H1 (cell line): ENCODE measurements at regions not wholly inside any gene's neighbourhood (a gene's known extent, or its start where the extent isn't known, plus 50 kb on each side); places are given as distances from the start of the nearest gene placed in this dataset.

Source experiments
- CTCF ChIA-PET: fragments of 300-600 bp; sonication (Branson Sonifier 250); formaldehyde crosslinking; loops from one replicate; lab custom pipeline; 2021; ENCODE audit not compliant: partially characterized antibody; lab: Charles Lee
- POLR2A ChIA-PET: fragments of 300-600 bp; sonication (Branson Sonifier 250); formaldehyde crosslinking; loops from one replicate; lab custom pipeline; 2021; ENCODE audit warnings: inconsistent platforms; ENCODE audit not compliant: partially characterized antibody; lab: Charles Lee
- DNase-seq, 2 experiments: peaks; one replicate each; pipeline versions ENCODE4 v3.0.0 to v3.0.0-alpha.2; 2010 to 2022; ENCODE audit warnings: low spot score in 2 of 2, low read depth in 1 of 2, mixed read lengths in 1 of 2
- FAIRE-seq: peaks from 2 replicates; lab custom pipeline; 2011; peaks lifted over from hg19 to GRCh38; lab: Jason Lieb, UNC
- H2AFZ ChIP-seq: 2 replicates; pipeline ENCODE4 v1.8.1; 2012; ENCODE audit warnings: low read length, inconsistent platforms
- H2AK5ac ChIP-seq: 2 replicates; pipeline ENCODE4 v1.6.1; 2013; ENCODE audit warnings: low read depth, low read length
- H2BK120ac ChIP-seq: replicated peaks from 2 replicates; pipeline ENCODE3; 2013; ENCODE audit warnings: low read depth, low read length, inconsistent platforms
- H2BK12ac ChIP-seq: 2 replicates; pipeline ENCODE4 v1.6.1; 2013; ENCODE audit warnings: low read depth, low read length
- H2BK15ac ChIP-seq: 2 replicates; pipeline ENCODE4 v1.6.1; 2013; ENCODE audit warnings: low read length
- H2BK20ac ChIP-seq: 2 replicates; pipeline ENCODE4 v1.6.1; 2013; ENCODE audit warnings: low read length
- H2BK5ac ChIP-seq: 2 replicates; pipeline ENCODE4 v1.6.1; 2013; ENCODE audit warnings: low read depth, low read length
- H3K14ac ChIP-seq: 2 replicates; pipeline ENCODE4 v1.6.1; 2013; ENCODE audit warnings: inconsistent platforms; ENCODE audit not compliant: insufficient read length
- H3K18ac ChIP-seq: 2 replicates; pipeline ENCODE4 v1.6.1; 2013; ENCODE audit warnings: low read length; ENCODE audit errors: extremely low read depth
- H3K23ac ChIP-seq: 2 replicates; pipeline ENCODE4 v1.6.1; 2013; ENCODE audit warnings: inconsistent platforms; ENCODE audit not compliant: insufficient read length
- H3K23me2 ChIP-seq: 2 replicates; pipeline ENCODE4 v1.6.1; 2013; ENCODE audit warnings: low read depth, low read length
- H3K27ac ChIP-seq: 2 replicates; pipeline ENCODE4 v1.6.1; 2011; ENCODE audit warnings: low read depth, low read length, inconsistent platforms
- H3K27me3 ChIP-seq, 4 experiments: replicated peaks in 1 of 4; 1 replicate in 1 of 4; 2 replicates in 3 of 4; pipeline versions ENCODE4 v1.6.1 to v1.8.1; 2011 to 2013; ENCODE audit warnings: low read length in 3 of 4, mild to moderate bottlenecking in 3 of 4, inconsistent platforms in 2 of 4, mixed read lengths in 2 of 4, moderate library complexity in 1 of 4; ENCODE audit not compliant: control insufficient read depth in 3 of 4, insufficient read depth in 3 of 4; ENCODE audit errors: extremely low read depth in 1 of 4
- H3K36me3 ChIP-seq, 4 experiments: 2 replicates each; pipeline versions ENCODE4 v1.6.1 to v1.8.1; 2011 to 2013; ENCODE audit warnings: mild to moderate bottlenecking in 4 of 4, low read length in 3 of 4, moderate library complexity in 2 of 4, control low read depth in 1 of 4, inconsistent platforms in 1 of 4; ENCODE audit not compliant: insufficient read depth in 4 of 4, control insufficient read depth in 2 of 4
- H3K4ac ChIP-seq: replicated peaks from 2 replicates; pipeline ENCODE3; 2013; ENCODE audit warnings: low read length, low read depth, mixed read lengths, inconsistent platforms; ENCODE audit not compliant: insufficient read length
- H3K4me1 ChIP-seq, 4 experiments: replicated peaks in 1 of 4; 1 replicate in 1 of 4; 2 replicates in 3 of 4; pipeline versions ENCODE4 v1.6.1 to v1.8.1; 2011 to 2013; ENCODE audit warnings: low read length in 3 of 4, inconsistent platforms in 2 of 4, mixed read lengths in 1 of 4; ENCODE audit not compliant: insufficient read depth in 4 of 4, control insufficient read depth in 3 of 4
- H3K4me2 ChIP-seq, 2 experiments: 2 replicates each; pipeline versions ENCODE4 v1.6.1 to v1.8.1; 2011 to 2013; ENCODE audit warnings: low read depth in 2 of 2, low read length in 2 of 2, control low read depth in 1 of 2, inconsistent platforms in 1 of 2, mild to moderate bottlenecking in 1 of 2; ENCODE audit not compliant: insufficient read depth in 1 of 2
- H3K4me3 ChIP-seq, 4 experiments: fragments of 200-600, 300-600 bp in 1 of 4; sonication (generic), shearing (Covaris generic), sonication (Bioruptor Twin) in 1 of 4; 2 replicates each; pipeline versions ENCODE4 v1.5.1 to v1.8.1; 2011 to 2016; ENCODE audit warnings: low read length in 4 of 4, low read depth in 3 of 4, control low read depth in 2 of 4, inconsistent platforms in 2 of 4, mild to moderate bottlenecking in 2 of 4, mixed read lengths in 1 of 4, moderate library complexity in 1 of 4; ENCODE audit not compliant: insufficient read depth in 2 of 4; ENCODE audit errors: extremely low read depth in 1 of 4
- H3K56ac ChIP-seq: replicated peaks from 2 replicates; pipeline ENCODE3; 2013; ENCODE audit warnings: low read depth, mild to moderate bottlenecking, mixed read lengths, low read length, inconsistent platforms; ENCODE audit not compliant: insufficient read length
- H3K79me1 ChIP-seq: 2 replicates; pipeline ENCODE4 v1.6.1; 2013; ENCODE audit warnings: low read depth, low read length, control low read depth
- H3K79me2 ChIP-seq, 2 experiments: 2 replicates each; pipeline versions ENCODE4 v1.6.1 to v1.8.1; 2012 to 2013; ENCODE audit warnings: low read length in 2 of 2, mild to moderate bottlenecking in 2 of 2, inconsistent platforms in 1 of 2; ENCODE audit not compliant: insufficient read depth in 2 of 2, control insufficient read depth in 1 of 2
- H3K9ac ChIP-seq, 4 experiments: replicated peaks in 1 of 4; 1 replicate in 1 of 4; 2 replicates in 3 of 4; pipeline versions ENCODE4 v1.6.1 to v1.8.1; 2011 to 2013; ENCODE audit warnings: low read depth in 3 of 4, low read length in 3 of 4, control low read depth in 2 of 4, mild to moderate bottlenecking in 2 of 4, moderate library complexity in 2 of 4, inconsistent platforms in 1 of 4; ENCODE audit errors: extremely low read depth in 1 of 4
- H3K9me3 ChIP-seq, 2 experiments: 2 replicates each; pipeline versions ENCODE4 v1.6.1 to v1.8.1; 2012 to 2013; ENCODE audit warnings: mild to moderate bottlenecking in 2 of 2, moderate library complexity in 2 of 2, control low read depth in 1 of 2, inconsistent platforms in 1 of 2, low read depth in 1 of 2, low read length in 1 of 2, mixed read lengths in 1 of 2; ENCODE audit not compliant: insufficient read depth in 2 of 2
- H4K20me1 ChIP-seq, 2 experiments: replicated peaks in 1 of 2; 2 replicates each; pipeline versions ENCODE3 to v1.8.1; 2011 to 2013; ENCODE audit warnings: inconsistent platforms in 2 of 2, low read length in 2 of 2, mild to moderate bottlenecking in 1 of 2; ENCODE audit not compliant: insufficient read depth in 2 of 2, control insufficient read depth in 1 of 2
- H4K5ac ChIP-seq: 2 replicates; pipeline ENCODE4 v1.6.1; 2013; ENCODE audit warnings: low read length, low read depth, mixed read lengths, inconsistent platforms; ENCODE audit not compliant: insufficient read length
- H4K8ac ChIP-seq: 2 replicates; pipeline ENCODE4 v1.8.0; 2013; ENCODE audit warnings: mild to moderate bottlenecking, moderate library complexity, low read length, inconsistent platforms; ENCODE audit not compliant: insufficient read depth; ENCODE audit errors: extremely low read depth
- H4K91ac ChIP-seq: replicated peaks from 2 replicates; pipeline ENCODE3; 2013; ENCODE audit warnings: low read length, mixed read lengths, inconsistent platforms; ENCODE audit not compliant: insufficient read length
- BCL11A ChIP-seq, 2 experiments: IDR thresholded peaks; one replicate each; pipeline ENCODE4 v1.6.1; 2011; ENCODE audit warnings: low read depth in 2 of 2, low read length in 2 of 2, mild to moderate bottlenecking in 2 of 2
- RAD21 ChIP-seq, 2 experiments: IDR thresholded peaks in 1 of 2; conservative IDR thresholded peaks in 1 of 2; 2 replicates each; pipeline ENCODE4 v1.6.1; 2011; ENCODE audit warnings: low read depth in 2 of 2, low read length in 2 of 2, improper control_type of control experiment in 1 of 2, inconsistent platforms in 1 of 2, mild to moderate bottlenecking in 1 of 2, moderate library complexity in 1 of 2
- WGBS, 2 experiments: shearing (Covaris generic) in 1 of 2; methylation state at CpG; one replicate each; pipeline versions ENCODE4 v1.1.6 to v1.1.7; 2013 to 2015; ENCODE audit warnings: low lambda C conversion rate in 2 of 2, mixed read lengths in 2 of 2, inconsistent platforms in 1 of 2, low coverage in 1 of 2, missing lambda C conversion rate in 1 of 2; ENCODE audit not compliant: insufficient replicate concordance in 2 of 2, insufficient coverage in 1 of 2, insufficient read length in 1 of 2; ENCODE audit errors: extremely low coverage in 1 of 2, missing lambda C conversion rate in 1 of 2; 5-methylcytosine and 5-hydroxymethylcytosine counted together

DNA sequence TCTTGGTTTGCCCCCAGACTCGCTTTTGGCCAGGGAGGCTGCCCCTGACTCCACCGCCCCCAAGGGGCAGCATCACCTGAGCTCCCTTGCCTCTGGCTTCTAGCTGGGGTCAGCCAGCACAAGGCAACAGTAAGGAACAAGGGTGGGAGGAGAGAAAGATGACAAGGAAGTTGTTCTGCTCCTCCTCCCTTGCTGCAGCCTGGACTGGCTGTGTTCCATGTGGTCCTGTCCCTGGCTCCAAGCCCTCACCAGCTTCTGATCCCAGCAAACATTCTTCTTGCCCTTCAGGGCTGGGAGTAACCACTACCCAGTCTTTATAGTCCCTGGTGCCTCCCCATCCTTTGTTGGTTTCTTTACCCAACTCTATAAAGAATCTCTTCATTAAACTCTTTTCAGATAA, 100.3 kb upstream of the SPIN1 start:
- POLR2A ChIA-PET: no interaction called here
- Histone ChIP-seq H3K23me2 (no peaks in the 10 kb centered on the region), H4K8ac (no peak overlapping the region), H3K9me3 (peaks cover 3 to 4% of the 10 kb centered on the region in 2 experiments; a peak in 3 of 4 replicates), H3K79me2 (no peaks in the 10 kb centered on the region), H4K91ac (no peak overlapping the region), H2BK120ac (no peak overlapping the region), H3K56ac (no peak overlapping the region), H3K4me1 (no peaks in the 10 kb centered on the region), H3K27ac (no peak overlapping the region), H2BK12ac (no peak overlapping the region), H3K18ac (no peak overlapping the region), H2BK15ac (no peak overlapping the region), H2BK5ac (no peak overlapping the region), H3K23ac (no peak overlapping the region), H2AFZ (no peak overlapping the region), H3K4me3 (no peak overlapping the region), H4K20me1 (no peaks in the 10 kb centered on the region), H3K14ac (no peak overlapping the region), H3K79me1 (no peaks in the 10 kb centered on the region), H3K36me3 (no peaks in the 10 kb centered on the region), H3K4me2 (no peak overlapping the region), H3K27me3 (no peaks in the 10 kb centered on the region), H4K5ac (no peak overlapping the region), H3K4ac (no peak overlapping the region), H3K9ac (no peak overlapping the region), H2AK5ac (no peak overlapping the region), H2BK20ac (no peak overlapping the region)
- FAIRE-seq (no peak), DNase-seq (no peak)
- CTCF ChIA-PET: interaction anchor here (1.3 to 2.5 kb wide), 2 partner anchors 10 to 109 kb away, joined by 3 to 7 read pairs; no protein-coding TSS in a partner anchor
- TF ChIP-seq RAD21 (IDR thresholded peaks at IDR 0.05 in 1 of 2, conservative IDR thresholded peaks at IDR 0.05 in 1 of 2; ENCODE audit: low read depth in 2 of 2, low read length in 2 of 2) (peak in 1 of 2 experiments; percentile 18; a peak in 1 of 4 replicates), BCL11A (IDR thresholded peaks at IDR 0.05; ENCODE audit: low read depth in 2 of 2, low read length in 2 of 2) (no peak)
- 75% methylated on average over 2 of the region's 2 CpGs; no CpG with 5 or more reads in 1 of the 2 experiments for WGBS, 2 experiments
